ENCODE measurements at regions not wholly inside any gene's neighbourhood (a gene's known extent, or its start where the extent isn't known, plus 50 kb on each side); places are given as distances from the start of the nearest gene placed in this dataset.

- Histone ChIP-seq H3K79me2 (ENCODE audit: insufficient read depth, low read depth, low read length) (no peaks in the 10 kb centered on the region), H3K9me3 (ENCODE audit: low read length) (no peaks in the 10 kb centered on the region), H3K4me3 (ENCODE audit: low read depth, low read length, poor library complexity, severe bottlenecking) (no peak overlapping the region), H2AFZ (ENCODE audit: low read length) (no peak overlapping the region), H4K20me1 (ENCODE audit: insufficient read depth, low read length) (no peaks in the 10 kb centered on the region), H3K36me3 (ENCODE audit: insufficient read depth, low read length) (no peaks in the 10 kb centered on the region), H3K27ac (ENCODE audit: low read depth, low read length, poor library complexity, severe bottlenecking) (no peak overlapping the region), H3K4me1 (ENCODE audit: insufficient read depth, low read length, poor library complexity, severe bottlenecking) (no peaks in the 10 kb centered on the region), H3K4me2 (ENCODE audit: low read length) (no peak overlapping the region), H3K9me2 (ENCODE audit: insufficient read depth, low read length) (no peaks in the 10 kb centered on the region)
- POLR2A ChIA-PET = no interaction called here
- intact Hi-C loops (cut with micrococcal nuclease; ENCODE audit: unreplicated experiment) = no loop called here
- DNase-seq (ENCODE audit: low spot score) = no peak
- BruUV-seq (replicated peaks) = no TSS peak
- CTCF ChIA-PET (ENCODE audit: unreplicated experiment) = no interaction called here
- TF ChIP-seq CTCF (conservative IDR thresholded peaks at IDR 0.05; ENCODE audit: low read length) = no peak
- TF ChIP-seq EZH2phosphoT487 (IDR thresholded peaks at IDR 0.05; ENCODE audit: borderline replicate concordance, low read depth, low read length) = no peak
Measured at GRCh38 chr7:17598846-17599245, 300.4 kb downstream of the AHR start.

GRCh38 chr7:17599733-17600339 lies 301.4 kb downstream of the AHR start:
- Histone ChIP-seq H3K27ac (ENCODE audit: low read depth, low read length, poor library complexity, severe bottlenecking) (no peak overlapping the region), H3K4me2 (ENCODE audit: low read length) (no peak overlapping the region), H3K79me2 (ENCODE audit: insufficient read depth, low read depth, low read length) (no peaks in the 10 kb centered on the region), H3K4me1 (ENCODE audit: insufficient read depth, low read length, poor library complexity, severe bottlenecking) (no peaks in the 10 kb centered on the region), H2AFZ (ENCODE audit: low read length) (no peak overlapping the region), H4K20me1 (ENCODE audit: insufficient read depth, low read length) (no peaks in the 10 kb centered on the region), H3K9me2 (ENCODE audit: insufficient read depth, low read length) (no peaks in the 10 kb centered on the region), H3K9me3 (ENCODE audit: low read length) (no peaks in the 10 kb centered on the region), H3K36me3 (ENCODE audit: insufficient read depth, low read length) (no peaks in the 10 kb centered on the region), H3K4me3 (ENCODE audit: low read depth, low read length, poor library complexity, severe bottlenecking) (no peak overlapping the region)
- DNase-seq (ENCODE audit: low spot score) = no peak
- no TSS peak for BruUV-seq (replicated peaks)
- intact Hi-C loops (cut with micrococcal nuclease; ENCODE audit: unreplicated experiment) = no loop called here
- CTCF ChIA-PET (ENCODE audit: unreplicated experiment) = no interaction called here
- POLR2A ChIA-PET = no interaction called here
- TF ChIP-seq CTCF (conservative IDR thresholded peaks at IDR 0.05; ENCODE audit: low read length) = no peak
- no peak for TF ChIP-seq EZH2phosphoT487 (IDR thresholded peaks at IDR 0.05; ENCODE audit: borderline replicate concordance, low read depth, low read length)

- no peaks in the 10 kb centered on the region for H3K79me2 ChIP-seq (ENCODE audit: insufficient read depth, low read depth, low read length)
- ChIA-PET POLR2A (no interaction called here), CTCF (ENCODE audit: unreplicated experiment) (no interaction called here)
- no TSS peak for BruUV-seq (replicated peaks)
- no peak overlapping the region for H3K4me2 ChIP-seq (ENCODE audit: low read length)
- no peak overlapping the region for H3K27ac ChIP-seq (ENCODE audit: low read depth, low read length, poor library complexity, severe bottlenecking)
- H3K9me3 ChIP-seq (ENCODE audit: low read length) = no peaks in the 10 kb centered on the region
- TF ChIP-seq EZH2phosphoT487 (IDR thresholded peaks at IDR 0.05; ENCODE audit: borderline replicate concordance, low read depth, low read length) (no peak), CTCF (conservative IDR thresholded peaks at IDR 0.05; ENCODE audit: low read length) (no peak)
- H2AFZ ChIP-seq (ENCODE audit: low read length) = no peak overlapping the region
- no peaks in the 10 kb centered on the region for H3K4me1 ChIP-seq (ENCODE audit: insufficient read depth, low read length, poor library complexity, severe bottlenecking)
- no peak for DNase-seq (ENCODE audit: low spot score)
- H4K20me1 ChIP-seq (ENCODE audit: insufficient read depth, low read length) = no peaks in the 10 kb centered on the region
- intact Hi-C loops (cut with micrococcal nuclease; ENCODE audit: unreplicated experiment) = no loop called here
- H3K9me2 ChIP-seq (ENCODE audit: insufficient read depth, low read length) = no peaks in the 10 kb centered on the region
- no peaks in the 10 kb centered on the region for H3K36me3 ChIP-seq (ENCODE audit: insufficient read depth, low read length)
- H3K4me3 ChIP-seq (ENCODE audit: low read depth, low read length, poor library complexity, severe bottlenecking) = no peak overlapping the region
Measured at GRCh38 chr7:17600340-17600752, 301.9 kb downstream of the AHR start.

Data from OCI-LY7 (cell line).